GM12878 (cell line): ENCODE measurements at regions not wholly inside any gene's neighbourhood (a gene's known extent, or its start where the extent isn't known, plus 50 kb on each side); places are given as distances from the start of the nearest gene placed in this dataset.

Experiments used
- ATAC-seq: fragments of 200-7000 bp; cut with Tn5 transposase; 3 replicates; pipeline ENCODE4 v1.9.1; 2020; ENCODE audit warnings: mild to moderate bottlenecking, moderate library complexity
- BruUV-seq: library from RNA; stranded (reverse); fragments of 400-500 nt; replicated peaks from 2 replicates; lab custom pipeline; 2021; lab: Mats Ljungman, UMichigan
- CTCF ChIA-PET: fragments of 300-600 bp; sonication (Branson Sonifier 250); formaldehyde crosslinking; extraction: SDS; loops from one replicate; lab custom pipeline; 2021; ENCODE audit warnings: inconsistent platforms; lab: Yijun Ruan, JAX
- POLR2A ChIA-PET: fragments of 350-600 bp; formaldehyde crosslinking; extraction: SDS; loops from one replicate; lab custom pipeline; 2021; ENCODE audit warnings: inconsistent platforms; lab: Charles Lee
- RAD21 ChIA-PET: fragments of 300-600 bp; sonication (Branson Sonifier 250); formaldehyde crosslinking; loops from one replicate; lab custom pipeline; 2023; ENCODE audit warnings: antibody characterized with exemption; ENCODE audit not compliant: unreplicated experiment; lab: Charles Lee
- SMC1A ChIA-PET: fragments of 300-600 bp; sonication (Branson Sonifier 250); formaldehyde crosslinking; loops from one replicate; lab custom pipeline; 2023; ENCODE audit not compliant: unreplicated experiment, uncharacterized antibody; lab: Charles Lee
- DNase-seq: peaks from one replicate; pipeline ENCODE4 v3.0.0-alpha.2; 2011; ENCODE audit warnings: low read depth, low spot score
- FAIRE-seq: peaks from 3 replicates; lab custom pipeline; 2011; peaks lifted over from hg19 to GRCh38; lab: Jason Lieb, UNC
- H2AFZ ChIP-seq: 2 replicates; pipeline ENCODE4 v1.6.0; 2011; ENCODE audit warnings: low read depth, low read length, control low read depth; ENCODE audit not compliant: control insufficient read depth
- H3K27ac ChIP-seq: 2 replicates; pipeline ENCODE4 v1.5.1; 2011; ENCODE audit warnings: control low read depth; ENCODE audit not compliant: control insufficient read depth, insufficient read depth
- H3K27me3 ChIP-seq, 2 experiments: replicated peaks in 1 of 2; 2 replicates each; pipeline versions ENCODE4 v1.6.0 to v1.6.1; 2011; ENCODE audit warnings: low read length in 1 of 2; ENCODE audit not compliant: control insufficient read depth in 2 of 2, insufficient read depth in 2 of 2
- H3K36me3 ChIP-seq, 2 experiments: 2 replicates each; pipeline ENCODE4 v1.5.1; 2011; ENCODE audit warnings: low read length in 1 of 2; ENCODE audit not compliant: control insufficient read depth in 2 of 2, insufficient read depth in 2 of 2
- H3K4me1 ChIP-seq: 2 replicates; pipeline ENCODE4 v1.6.1; 2011; ENCODE audit warnings: mild to moderate bottlenecking, low read length, moderate library complexity, mixed read lengths; ENCODE audit not compliant: control insufficient read depth, insufficient read depth
- H3K4me2 ChIP-seq: 2 replicates; pipeline ENCODE4 v1.6.0; 2011; ENCODE audit warnings: control low read depth; ENCODE audit not compliant: control insufficient read depth, insufficient read depth
- H3K4me3 ChIP-seq: fragments of 200-600 bp; sonication (generic); 2 replicates; pipeline ENCODE4 v1.5.1; 2016
- H3K79me2 ChIP-seq: 2 replicates; pipeline ENCODE4 v1.6.0; 2011; ENCODE audit warnings: low read length; ENCODE audit not compliant: control insufficient read depth, insufficient read depth
- H3K9ac ChIP-seq: 2 replicates; pipeline ENCODE4 v1.8.0; 2011; ENCODE audit warnings: low read length, control low read depth, mixed read lengths; ENCODE audit not compliant: control insufficient read depth, insufficient read depth
- H3K9me3 ChIP-seq: replicated peaks from 3 replicates; pipeline ENCODE4 v1.5.1; 2011; ENCODE audit warnings: mild to moderate bottlenecking, low read length; ENCODE audit not compliant: control insufficient read depth, insufficient read depth
- H4K20me1 ChIP-seq: 2 replicates; pipeline ENCODE4 v1.6.0; 2011; ENCODE audit not compliant: control insufficient read depth, insufficient read depth
- ATF2 ChIP-seq: IDR thresholded peaks from 2 replicates; pipeline ENCODE4 v1.6.1; 2012; ENCODE audit warnings: low read length, inconsistent platforms
- BACH1 ChIP-seq: fragments of 450-650 bp; IDR thresholded peaks from 2 replicates; pipeline ENCODE4 v1.6.1; 2017; ENCODE audit warnings: mild to moderate bottlenecking, borderline replicate concordance
- BCL11A ChIP-seq: IDR thresholded peaks from 2 replicates; pipeline ENCODE4 v1.6.1; 2011; ENCODE audit warnings: low read depth, low read length
- CBX5 ChIP-seq: sonication (generic); IDR thresholded peaks from 2 replicates; pipeline ENCODE4 v1.6.1; 2016; ENCODE audit warnings: low read depth, moderate library complexity, mild to moderate bottlenecking, inconsistent platforms
- FOXK2 ChIP-seq: fragments of 450-650 bp; IDR thresholded peaks from 2 replicates; pipeline ENCODE4 v1.6.1; 2017; ENCODE audit warnings: mild to moderate bottlenecking, moderate library complexity
- HDGF ChIP-seq: fragments of 450-650 bp; IDR thresholded peaks from 2 replicates; pipeline ENCODE4 v1.6.1; 2016; ENCODE audit warnings: antibody characterized with exemption
- IRF4 ChIP-seq: IDR thresholded peaks from 2 replicates; pipeline ENCODE4 v1.6.1; 2011; ENCODE audit warnings: low read depth, low read length
- JUND ChIP-seq: IDR thresholded peaks from 2 replicates; pipeline ENCODE4 v1.6.1; 2012; ENCODE audit warnings: low read depth, mild to moderate bottlenecking, low read length, improper control_type of control experiment, moderate library complexity
- NFYB ChIP-seq: IDR thresholded peaks from 2 replicates; pipeline ENCODE4 v1.6.1; 2011; ENCODE audit warnings: low read depth, mild to moderate bottlenecking, low read length, improper control_type of control experiment, moderate library complexity; ENCODE audit not compliant: insufficient read depth
- NR2C1 ChIP-seq: fragments of 450-650 bp; IDR thresholded peaks from 2 replicates; pipeline ENCODE4 v1.6.1; 2017; ENCODE audit warnings: antibody characterized with exemption, mild to moderate bottlenecking, moderate library complexity
- POLR2A ChIP-seq: IDR thresholded peaks from 2 replicates; pipeline ENCODE4 v1.6.1; 2011; ENCODE audit warnings: low read depth, mild to moderate bottlenecking, low read length
- RAD51 ChIP-seq: fragments of 450-650 bp; IDR thresholded peaks from 2 replicates; pipeline ENCODE4 v1.6.1; 2016; ENCODE audit warnings: moderate library complexity, mild to moderate bottlenecking, inconsistent platforms
- SMAD1 ChIP-seq: fragments of 450-650 bp; IDR thresholded peaks from 2 replicates; pipeline ENCODE4 v1.6.1; 2018; ENCODE audit warnings: mild to moderate bottlenecking, low read depth; ENCODE audit not compliant: partially characterized antibody
- SMARCA5 ChIP-seq: fragments of 450-650 bp; IDR thresholded peaks from 2 replicates; pipeline ENCODE4 v1.6.1; 2017; ENCODE audit warnings: mild to moderate bottlenecking
- SREBF1 ChIP-seq: IDR thresholded peaks from 2 replicates; pipeline ENCODE4 v1.6.1; 2012; ENCODE audit warnings: mild to moderate bottlenecking, low read length
- SUZ12 ChIP-seq: fragments of 200-600 bp; sonication (generic); IDR thresholded peaks from one replicate; pipeline ENCODE4 v1.6.1; 2018; ENCODE audit warnings: antibody characterized with exemption, mild to moderate bottlenecking; ENCODE audit not compliant: unreplicated experiment
- ZBED1 ChIP-seq: IDR thresholded peaks from 2 replicates; pipeline ENCODE4 v1.6.1; 2016; ENCODE audit warnings: borderline replicate concordance
- ZSCAN29 ChIP-seq: fragments of 450-650 bp; IDR thresholded peaks from 2 replicates; pipeline ENCODE4 v1.6.1; 2017; ENCODE audit warnings: mild to moderate bottlenecking, moderate library complexity
- WGBS: methylation state at CpG from one replicate; pipeline ENCODE4 v1.1.6; 2016; ENCODE audit warnings: low lambda C conversion rate; ENCODE audit not compliant: insufficient replicate concordance, insufficient coverage; ENCODE audit errors: missing lambda C conversion rate; 5-methylcytosine and 5-hydroxymethylcytosine counted together
- in situ Hi-C: fragments of 300-500 bp; cut with MboI; formaldehyde crosslinking; loops from 9 replicates; pipeline ENCODE4 v1.14.3; 2018; ENCODE audit warnings: mixed read lengths
- intact Hi-C: fragments of 100-400 bp; cut with micrococcal nuclease; formaldehyde crosslinking; loops from one replicate; pipeline ENCODE4 v1.14.2; 2022; ENCODE audit not compliant: unreplicated experiment
- TF ChIP-seq, protein P1 (sequence below): fragments of 450-650 bp; IDR thresholded peaks from 2 replicates; pipeline ENCODE4 v1.6.1; 2017; ENCODE audit warnings: antibody characterized with exemption, mild to moderate bottlenecking, moderate library complexity
- TF ChIP-seq, protein P2 (sequence below): IDR thresholded peaks from 2 replicates; pipeline ENCODE4 v1.6.1; 2011; ENCODE audit warnings: low read depth, low read length, improper control_type of control experiment, borderline replicate concordance

DNA sequence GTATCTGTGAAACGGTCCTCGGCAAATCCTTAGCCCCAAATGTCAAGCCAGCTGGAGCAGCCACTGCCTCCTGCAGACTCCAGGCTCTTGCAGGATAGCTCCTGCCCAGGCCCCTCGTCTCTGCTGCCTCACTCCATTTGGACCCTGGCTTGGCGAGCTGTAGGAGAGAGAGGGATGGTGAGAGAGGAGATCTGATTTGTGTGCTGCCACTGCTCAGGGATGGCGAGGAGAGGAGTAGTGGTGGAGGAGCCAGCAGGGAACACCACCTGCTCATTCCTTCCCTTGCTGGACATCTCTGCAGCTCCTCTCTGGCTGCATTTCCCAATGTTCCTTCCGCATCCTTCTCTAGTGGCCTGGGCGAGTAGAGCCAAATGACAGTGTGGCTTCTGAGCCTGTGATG, 109.1 kb upstream of the NCK2 start (continued):
- TF ChIP-seq JUND (no peak), BACH1 (no peak), SREBF1 (no peak), SMAD1 (no peak)

DNA sequence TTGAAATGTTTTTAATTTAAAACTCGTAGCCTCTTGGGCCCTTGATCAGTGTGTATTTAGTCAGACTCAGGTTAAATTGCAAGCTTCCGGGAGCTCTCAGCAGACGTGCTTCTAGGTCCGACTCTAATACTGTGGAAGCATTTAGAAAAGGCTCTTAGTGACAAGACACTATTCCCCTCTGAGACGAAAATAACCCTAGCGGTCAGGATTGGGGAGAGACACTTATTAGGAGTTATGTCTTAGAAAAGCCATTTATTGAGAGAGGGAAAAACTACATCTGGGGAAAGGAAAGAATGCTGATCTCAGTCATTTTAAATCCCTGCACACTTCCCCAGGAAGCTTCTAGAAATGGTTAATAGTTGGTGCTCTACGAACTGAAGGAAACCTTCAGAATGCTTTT, 110.5 kb upstream of the NCK2 start:
- intact Hi-C loops, result no loop called here
- no peak overlapping the region for H2AFZ ChIP-seq
- no peaks in the 10 kb centered on the region for H3K79me2 ChIP-seq
- no peak for TF ChIP-seq SUZ12
- no peak for TF ChIP-seq RAD51
- TF ChIP-seq ATF2, result no peak
- TF ChIP-seq NR2C1, result no peak
- TF ChIP-seq, protein P1, sequence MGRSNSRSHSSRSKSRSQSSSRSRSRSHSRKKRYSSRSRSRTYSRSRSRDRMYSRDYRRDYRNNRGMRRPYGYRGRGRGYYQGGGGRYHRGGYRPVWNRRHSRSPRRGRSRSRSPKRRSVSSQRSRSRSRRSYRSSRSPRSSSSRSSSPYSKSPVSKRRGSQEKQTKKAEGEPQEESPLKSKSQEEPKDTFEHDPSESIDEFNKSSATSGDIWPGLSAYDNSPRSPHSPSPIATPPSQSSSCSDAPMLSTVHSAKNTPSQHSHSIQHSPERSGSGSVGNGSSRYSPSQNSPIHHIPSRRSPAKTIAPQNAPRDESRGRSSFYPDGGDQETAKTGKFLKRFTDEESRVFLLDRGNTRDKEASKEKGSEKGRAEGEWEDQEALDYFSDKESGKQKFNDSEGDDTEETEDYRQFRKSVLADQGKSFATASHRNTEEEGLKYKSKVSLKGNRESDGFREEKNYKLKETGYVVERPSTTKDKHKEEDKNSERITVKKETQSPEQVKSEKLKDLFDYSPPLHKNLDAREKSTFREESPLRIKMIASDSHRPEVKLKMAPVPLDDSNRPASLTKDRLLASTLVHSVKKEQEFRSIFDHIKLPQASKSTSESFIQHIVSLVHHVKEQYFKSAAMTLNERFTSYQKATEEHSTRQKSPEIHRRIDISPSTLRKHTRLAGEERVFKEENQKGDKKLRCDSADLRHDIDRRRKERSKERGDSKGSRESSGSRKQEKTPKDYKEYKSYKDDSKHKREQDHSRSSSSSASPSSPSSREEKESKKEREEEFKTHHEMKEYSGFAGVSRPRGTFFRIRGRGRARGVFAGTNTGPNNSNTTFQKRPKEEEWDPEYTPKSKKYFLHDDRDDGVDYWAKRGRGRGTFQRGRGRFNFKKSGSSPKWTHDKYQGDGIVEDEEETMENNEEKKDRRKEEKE, result no peak
- TF ChIP-seq NFYB, result no peak
- TF ChIP-seq POLR2A, result no peak
- no peak for TF ChIP-seq BCL11A
- TF ChIP-seq ZSCAN29, result no peak
- TF ChIP-seq CBX5, result no peak
- no peak for TF ChIP-seq FOXK2
- TF ChIP-seq, protein P2, sequence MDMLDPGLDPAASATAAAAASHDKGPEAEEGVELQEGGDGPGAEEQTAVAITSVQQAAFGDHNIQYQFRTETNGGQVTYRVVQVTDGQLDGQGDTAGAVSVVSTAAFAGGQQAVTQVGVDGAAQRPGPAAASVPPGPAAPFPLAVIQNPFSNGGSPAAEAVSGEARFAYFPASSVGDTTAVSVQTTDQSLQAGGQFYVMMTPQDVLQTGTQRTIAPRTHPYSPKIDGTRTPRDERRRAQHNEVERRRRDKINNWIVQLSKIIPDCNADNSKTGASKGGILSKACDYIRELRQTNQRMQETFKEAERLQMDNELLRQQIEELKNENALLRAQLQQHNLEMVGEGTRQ, result no peak
- TF ChIP-seq IRF4, result no peak
- TF ChIP-seq HDGF, result no peak
- TF ChIP-seq SMARCA5, result no peak
- TF ChIP-seq ZBED1, result no peak
- no peaks in the 10 kb centered on the region for H3K36me3 ChIP-seq
- H3K4me2 ChIP-seq, result no peak overlapping the region
- no peak for FAIRE-seq
- H3K27ac ChIP-seq, result no peak overlapping the region
- 21% methylated on average over 7 of the region's 7 CpGs for WGBS
- no peaks in the 10 kb centered on the region; a peak in 2 of 4 replicates for H3K27me3 ChIP-seq
- H3K9ac ChIP-seq, result no peak overlapping the region
- ChIA-PET RAD21 (no interaction called here), CTCF (no interaction called here), SMC1A (no interaction called here), POLR2A (no interaction called here)
- no peak for ATAC-seq
- BruUV-seq, result no TSS peak
- no peak for DNase-seq
- in situ Hi-C loops, result no loop called here
- no peaks in the 10 kb centered on the region for H4K20me1 ChIP-seq
- H3K4me3 ChIP-seq, result no peak overlapping the region
- no peaks in the 10 kb centered on the region for H3K4me1 ChIP-seq
- no peaks in the 10 kb centered on the region; the same call in 2 of the 3 replicates for H3K9me3 ChIP-seq
